Epithelial cell of prostate (primary cell): ENCODE measurements at regions not wholly inside any gene's neighbourhood (a gene's known extent, or its start where the extent isn't known, plus 50 kb on each side); places are given as distances from the start of the nearest gene placed in this dataset.

Experiments
- DNase-seq: peaks from one replicate; pipeline ENCODE4 v3.0.0-alpha.2; 2011; ENCODE audit warnings: low read depth, low spot score
- H3K27ac ChIP-seq: fragments of 450-650 bp; 2 replicates; pipeline ENCODE4 v1.5.1; 2017; ENCODE audit warnings: mild to moderate bottlenecking

GRCh38 chr10:63727636-63728035 is 206.4 kb downstream of the REEP3 start:
- no peak overlapping the region for H3K27ac ChIP-seq
- no peak for DNase-seq

GRCh38 chr10:63735305-63735704 is 214.1 kb downstream of the REEP3 start:
- no peak overlapping the region for H3K27ac ChIP-seq
- DNase-seq: no peak

- no peak overlapping the region for H3K27ac ChIP-seq
- no peak for DNase-seq
Measured at GRCh38 chr10:63738410-63738809, 217.2 kb downstream of the REEP3 start.

- no peak overlapping the region for H3K27ac ChIP-seq
- no peak for DNase-seq
Measured at GRCh38 chr10:63744060-63744941, 223.1 kb downstream of the REEP3 start.

- DNase-seq: no peak
Measured at GRCh38 chr10:63749915-63750314, 228.7 kb downstream of the REEP3 start.

GRCh38 chr10:63751836-63752235 is 230.6 kb downstream of the REEP3 start:
- no peak overlapping the region for H3K27ac ChIP-seq
- no peak for DNase-seq

More at GRCh38 chr10:63749915-63750314, 228.7 kb downstream of the REEP3 start:
- no peak overlapping the region for H3K27ac ChIP-seq

- no peak overlapping the region for H3K27ac ChIP-seq
- DNase-seq: no peak
Measured at GRCh38 chr10:63752318-63752717, 231.1 kb downstream of the REEP3 start.

- DNase-seq: no peak
- no peak overlapping the region for H3K27ac ChIP-seq
Measured at GRCh38 chr10:63753808-63754207, 232.6 kb downstream of the REEP3 start.

- no peak overlapping the region for H3K27ac ChIP-seq
- DNase-seq: no peak
Measured at GRCh38 chr10:63755441-63755840, 234.2 kb downstream of the REEP3 start.

GRCh38 chr10:63757067-63757466 is 235.9 kb downstream of the REEP3 start:
- H3K27ac ChIP-seq: no peak overlapping the region
- no peak for DNase-seq

GRCh38 chr10:63758080-63758479 is 236.9 kb downstream of the REEP3 start:
- DNase-seq: no peak
- no peak overlapping the region for H3K27ac ChIP-seq

GRCh38 chr10:63759335-63759734 is 238.1 kb downstream of the REEP3 start:
- no peak overlapping the region for H3K27ac ChIP-seq
- DNase-seq: no peak

GRCh38 chr10:63760034-63760707 is 239.0 kb downstream of the REEP3 start:
- H3K27ac ChIP-seq: no peak overlapping the region
- DNase-seq: no peak

- no peak for DNase-seq
- H3K27ac ChIP-seq: no peak overlapping the region
Measured at GRCh38 chr10:63760708-63761047, 239.5 kb downstream of the REEP3 start.

GRCh38 chr10:63761243-63761642 is 240.0 kb downstream of the REEP3 start:
- DNase-seq: no peak

GRCh38 chr10:63763744-63764143 is 242.5 kb downstream of the REEP3 start:
- peak; percentile 51 for DNase-seq
- no peak overlapping the region for H3K27ac ChIP-seq

More at GRCh38 chr10:63761243-63761642, 240.0 kb downstream of the REEP3 start:
- H3K27ac ChIP-seq: no peak overlapping the region

- peak; percentile 52 for DNase-seq
- no peak overlapping the region for H3K27ac ChIP-seq
Measured at GRCh38 chr10:63765126-63765525, 243.9 kb downstream of the REEP3 start.

GRCh38 chr10:63766745-63767137 is 245.5 kb downstream of the REEP3 start:
- no peak overlapping the region for H3K27ac ChIP-seq
- DNase-seq: no peak

- no peak overlapping the region for H3K27ac ChIP-seq
- DNase-seq: no peak
Measured at GRCh38 chr10:63767138-63767801, 246.1 kb downstream of the REEP3 start.

- no peak for DNase-seq
- H3K27ac ChIP-seq: no peak overlapping the region
Measured at GRCh38 chr10:63769367-63769766, 248.2 kb downstream of the REEP3 start.

- no peak for DNase-seq
- no peak overlapping the region for H3K27ac ChIP-seq
Measured at GRCh38 chr10:63770523-63770922, 249.3 kb downstream of the REEP3 start.
